Tongue (tissue), 2 donors: ENCODE measurements at regions not wholly inside any gene's neighbourhood (a gene's known extent, or its start where the extent isn't known, plus 50 kb on each side); places are given as distances from the start of the nearest gene placed in this dataset. TPM values are rescaled to one million over a fixed set of nuclear protein-coding genes. Genes with fewer than 3 reads are reported as not detected.
A peak's percentile ranks its signal among the peaks of the same experiment; 100 is the strongest.
"Not testable (repeated sequence)": the region's sequence is repeated elsewhere in the genome, so short reads cannot be mapped to it uniquely, and the experiment has no call there.

Experiments used
- DNase-seq: peaks from one replicate; pipeline ENCODE4 v3.0.0-alpha.2; 2015
- small RNA-seq: library from RNA; depleted of rRNA; stranded (forward); fragments of <200 nt; gene quantifications from one replicate; pipeline ENCODE3, GENCODE V24; 2014; ENCODE audit warnings: low replicate concordance

DNA sequence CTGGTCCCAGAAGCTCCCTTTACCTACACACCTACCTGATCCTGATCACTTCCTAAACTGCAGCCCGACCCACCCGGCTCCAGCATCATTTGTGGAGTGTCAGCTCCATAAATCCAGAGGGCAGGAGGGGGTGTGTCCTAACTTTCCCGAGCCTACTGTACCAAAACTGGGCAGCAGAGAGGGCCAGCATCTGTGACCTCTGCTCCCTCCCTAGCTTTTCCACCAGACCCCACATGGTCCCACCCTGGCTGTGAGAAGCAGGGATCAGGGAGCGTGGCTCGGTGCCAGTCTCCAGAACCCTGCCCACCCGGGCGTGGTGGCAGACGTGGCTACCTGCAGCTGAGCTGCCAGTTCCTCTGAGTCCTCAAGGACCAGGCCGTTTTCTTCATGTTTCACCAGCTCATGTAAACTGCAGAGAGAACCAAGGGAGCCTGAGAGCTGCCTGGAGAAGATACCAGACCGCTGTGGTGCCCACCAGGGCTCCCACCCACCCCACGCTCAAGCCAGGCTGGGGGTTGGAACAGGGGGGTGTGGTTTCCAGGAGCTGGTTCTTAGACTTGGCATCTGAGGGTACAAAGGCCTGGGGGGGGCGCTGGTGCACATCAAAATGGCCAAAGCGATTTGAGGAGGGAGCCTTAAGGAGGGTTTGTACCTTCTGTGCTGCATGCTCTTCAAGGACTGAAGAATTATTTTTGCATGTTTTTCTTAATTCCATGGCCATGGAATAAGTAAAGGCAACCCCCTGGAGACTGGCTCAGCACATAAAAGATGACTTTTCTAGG lies 76.7 kb upstream of the DRD5 start:
- no peak for DNase-seq

DNA sequence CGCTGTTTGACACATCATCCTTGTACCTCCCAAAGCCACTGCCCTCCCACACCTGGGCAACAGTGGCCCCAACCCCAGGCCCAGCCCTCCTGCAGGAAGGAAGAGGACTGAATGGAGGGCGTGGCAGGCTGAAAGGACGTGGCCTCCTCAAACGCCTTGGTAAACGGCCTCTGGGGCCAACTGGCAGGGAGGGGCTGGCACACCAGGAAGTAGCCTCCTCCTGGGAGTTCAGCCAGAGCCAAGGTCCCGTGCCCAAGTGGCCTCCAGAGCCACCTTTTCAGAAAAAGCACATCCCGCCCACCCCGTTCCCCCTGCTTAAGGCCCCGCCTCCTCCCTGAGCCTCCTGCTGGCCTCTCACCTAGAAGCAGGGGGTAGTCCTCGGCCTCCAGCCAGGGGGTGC lies 74.2 kb upstream of the DRD5 start:
- not testable (repeated sequence) for DNase-seq

- not testable (repeated sequence) for DNase-seq
These were observed 73.5 kb upstream of the DRD5 start for GRCh38 chr4:9707936-9708335.

DNA sequence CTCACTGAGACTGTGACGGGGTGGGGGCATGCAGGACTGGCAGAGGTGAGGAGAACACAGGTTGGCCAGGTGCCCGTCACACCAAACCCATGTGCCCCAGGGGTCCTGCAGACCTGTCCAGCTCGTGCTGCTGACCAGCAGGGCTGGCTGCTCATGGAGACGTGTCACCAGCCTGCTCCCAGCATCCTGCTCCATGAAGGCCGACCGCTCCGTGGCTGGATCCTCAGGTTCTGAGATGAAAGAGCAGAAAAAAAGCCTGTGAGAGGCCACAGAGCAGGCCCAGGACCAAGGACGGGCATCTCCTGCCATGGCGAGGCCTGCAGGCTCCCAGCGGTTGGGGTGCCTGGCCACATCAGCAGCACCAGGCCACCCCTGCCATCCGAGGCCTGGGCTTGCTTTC lies 71.7 kb upstream of the DRD5 start:
- DNase-seq: no peak

GRCh38 chr4:9715271-9715670 lies 66.2 kb upstream of the DRD5 start:
- DNase-seq: not testable (repeated sequence)

GRCh38 chr4:9716093-9716492 lies 65.3 kb upstream of the DRD5 start:
- no peak for DNase-seq

GRCh38 chr4:9718246-9718939 lies 63.0 kb upstream of the DRD5 start:
- DNase-seq: peak; percentile 81

GRCh38 chr4:9722131-9722530 lies 59.3 kb upstream of the DRD5 start:
- DNase-seq: not testable (repeated sequence)

Small RNA genes in the stretch of these regions (small RNA-seq; reads per million reads assigned to genes)
- gene MIR548I2 (not detected), gene RF00017 (not detected), gene SNRPCP13 (not detected)
